Activated naive CD8-positive, alpha-beta T cell (primary cell): ENCODE measurements at regions not wholly inside any gene's neighbourhood (a gene's known extent, or its start where the extent isn't known, plus 50 kb on each side); places are given as distances from the start of the nearest gene placed in this dataset.

ENCODE experiments used
- H3K27ac Mint-ChIP-seq: one replicate; pipeline ENCODE4 v1.8.0; 2021; ENCODE audit warnings: mixed read lengths
- H3K27me3 Mint-ChIP-seq: one replicate; pipeline ENCODE4 v1.8.0; 2021; ENCODE audit warnings: mixed read lengths
- H3K36me3 Mint-ChIP-seq: one replicate; pipeline ENCODE4 v1.8.0; 2021; ENCODE audit warnings: mixed read lengths
- H3K4me1 Mint-ChIP-seq: one replicate; pipeline ENCODE4 v1.8.0; 2021; ENCODE audit warnings: low read depth, mixed read lengths
- H3K4me3 Mint-ChIP-seq: one replicate; pipeline ENCODE4 v1.8.0; 2021; ENCODE audit warnings: mild to moderate bottlenecking, mixed read lengths
- H3K9me3 Mint-ChIP-seq: one replicate; pipeline ENCODE4 v1.8.0; 2021; ENCODE audit warnings: low read depth, mixed read lengths

DNA sequence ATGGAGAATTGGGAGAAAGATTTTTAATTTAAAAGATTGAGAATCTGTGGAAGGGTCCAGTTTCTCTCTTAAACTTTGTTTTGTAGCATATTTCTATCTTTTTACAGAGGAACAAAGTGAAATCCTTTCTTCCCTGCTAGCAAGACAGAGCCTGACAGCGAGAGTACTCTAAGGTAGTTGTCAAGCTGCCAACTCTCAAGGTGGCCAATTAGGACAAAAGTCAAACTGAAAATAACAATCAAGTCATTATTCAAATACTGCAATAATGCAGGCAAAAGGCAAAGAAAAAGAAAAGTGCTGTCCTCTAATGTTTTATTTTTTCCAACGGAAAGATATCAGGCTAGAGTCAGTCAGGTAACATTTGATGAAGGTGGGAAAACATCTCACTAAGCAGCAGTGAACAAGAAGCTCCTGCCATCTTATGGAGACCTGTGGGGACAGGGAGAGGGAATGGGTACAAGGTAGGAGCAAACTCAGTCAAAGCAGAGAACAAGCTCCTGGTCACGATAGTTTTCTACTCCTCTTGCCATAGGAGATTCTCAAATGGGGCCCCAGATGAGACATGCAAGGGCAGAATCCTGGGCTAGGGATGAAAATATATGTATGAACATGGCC lies 801.9 kb upstream of the SLITRK1 start:
- Mint-ChIP-seq H3K9me3 (no peaks in the 10 kb centered on the region), H3K36me3 (no peaks in the 10 kb centered on the region), H3K4me3 (no peak overlapping the region)

GRCh38 chr13:84683448-84683847 lies 801.2 kb upstream of the SLITRK1 start:
- no peak overlapping the region for H3K4me3 Mint-ChIP-seq
- H3K27ac Mint-ChIP-seq, result no peak overlapping the region
- peaks cover 3% of the 10 kb centered on the region for H3K9me3 Mint-ChIP-seq
- no peaks in the 10 kb centered on the region for H3K36me3 Mint-ChIP-seq
- no peaks in the 10 kb centered on the region for H3K4me1 Mint-ChIP-seq
- H3K27me3 Mint-ChIP-seq, result no peaks in the 10 kb centered on the region

More for the DNA sequence above, 801.9 kb upstream of the SLITRK1 start:
- no peaks in the 10 kb centered on the region for H3K27me3 Mint-ChIP-seq
- H3K4me1 Mint-ChIP-seq, result no peaks in the 10 kb centered on the region
- no peak overlapping the region for H3K27ac Mint-ChIP-seq

DNA sequence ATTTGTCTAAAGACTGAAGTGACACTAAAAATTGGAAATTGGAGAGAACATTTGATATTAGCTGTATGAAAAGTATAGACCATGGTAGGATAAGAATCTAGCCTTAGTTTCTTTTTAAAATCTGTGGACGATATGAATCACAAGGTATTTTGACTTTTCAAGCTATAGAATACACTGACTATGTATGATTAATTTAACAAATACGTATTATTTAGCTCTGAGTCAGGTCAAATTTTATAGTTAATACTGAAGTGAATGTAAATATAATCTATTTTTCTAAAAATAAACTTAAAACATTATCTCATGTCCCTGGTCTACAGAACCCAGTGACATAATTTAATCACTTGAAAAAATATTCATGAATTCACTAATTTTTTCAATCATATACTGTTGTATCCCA lies 795.6 kb upstream of the SLITRK1 start:
- Mint-ChIP-seq H3K4me1 (no peaks in the 10 kb centered on the region), H3K9me3 (peaks cover 3% of the 10 kb centered on the region), H3K4me3 (no peak overlapping the region), H3K27me3 (no peaks in the 10 kb centered on the region), H3K27ac (no peak overlapping the region), H3K36me3 (no peaks in the 10 kb centered on the region)

- H3K27me3 Mint-ChIP-seq, result no peaks in the 10 kb centered on the region
- H3K4me1 Mint-ChIP-seq, result no peaks in the 10 kb centered on the region
- H3K27ac Mint-ChIP-seq, result no peak overlapping the region
- H3K9me3 Mint-ChIP-seq, result no peaks in the 10 kb centered on the region
- no peaks in the 10 kb centered on the region for H3K36me3 Mint-ChIP-seq
- no peak overlapping the region for H3K4me3 Mint-ChIP-seq
Measured at GRCh38 chr13:84672616-84673015, 790.3 kb upstream of the SLITRK1 start.

GRCh38 chr13:84670245-84670644 lies 788.0 kb upstream of the SLITRK1 start:
- no peak overlapping the region for H3K4me3 Mint-ChIP-seq
- no peaks in the 10 kb centered on the region for H3K36me3 Mint-ChIP-seq
- no peak overlapping the region for H3K27ac Mint-ChIP-seq
- no peaks in the 10 kb centered on the region for H3K27me3 Mint-ChIP-seq
- H3K9me3 Mint-ChIP-seq, result no peaks in the 10 kb centered on the region
- H3K4me1 Mint-ChIP-seq, result no peaks in the 10 kb centered on the region

- H3K27ac Mint-ChIP-seq, result no peak overlapping the region
- no peak overlapping the region for H3K4me3 Mint-ChIP-seq
- H3K27me3 Mint-ChIP-seq, result no peaks in the 10 kb centered on the region
- H3K9me3 Mint-ChIP-seq, result no peaks in the 10 kb centered on the region
- H3K4me1 Mint-ChIP-seq, result no peaks in the 10 kb centered on the region
- no peaks in the 10 kb centered on the region for H3K36me3 Mint-ChIP-seq
Measured at GRCh38 chr13:84668637-84669036, 786.4 kb upstream of the SLITRK1 start.

GRCh38 chr13:84662491-84662890 lies 780.2 kb upstream of the SLITRK1 start:
- H3K27ac Mint-ChIP-seq, result no peak overlapping the region
- no peaks in the 10 kb centered on the region for H3K36me3 Mint-ChIP-seq
- no peaks in the 10 kb centered on the region for H3K27me3 Mint-ChIP-seq
- no peaks in the 10 kb centered on the region for H3K4me1 Mint-ChIP-seq
- no peak overlapping the region for H3K4me3 Mint-ChIP-seq
- no peaks in the 10 kb centered on the region for H3K9me3 Mint-ChIP-seq

DNA sequence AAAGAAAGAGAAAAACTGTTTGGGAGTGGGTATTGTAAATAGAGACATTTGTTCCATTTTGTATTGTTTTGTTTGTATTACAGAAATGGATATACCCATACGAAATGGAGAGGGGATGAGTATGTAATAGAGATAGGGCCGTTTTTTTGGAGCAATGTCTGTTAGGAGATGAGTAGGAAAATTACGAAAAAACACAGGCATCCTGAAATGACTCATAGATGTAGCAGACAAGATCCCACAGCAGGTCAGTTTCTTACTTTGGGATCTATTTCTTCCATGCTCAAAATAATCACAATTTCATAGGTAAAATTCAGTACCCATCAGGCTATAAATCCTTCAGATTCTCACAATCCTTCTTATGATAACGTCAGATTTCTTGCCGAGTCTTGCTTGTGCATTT lies 779.4 kb upstream of the SLITRK1 start:
- Mint-ChIP-seq H3K27me3 (no peaks in the 10 kb centered on the region), H3K27ac (no peak overlapping the region), H3K9me3 (no peaks in the 10 kb centered on the region), H3K36me3 (no peaks in the 10 kb centered on the region), H3K4me3 (no peak overlapping the region), H3K4me1 (no peaks in the 10 kb centered on the region)

GRCh38 chr13:84659359-84659661 lies 777.0 kb upstream of the SLITRK1 start:
- no peaks in the 10 kb centered on the region for H3K36me3 Mint-ChIP-seq
- no peaks in the 10 kb centered on the region for H3K4me1 Mint-ChIP-seq
- H3K9me3 Mint-ChIP-seq, result no peaks in the 10 kb centered on the region
- H3K27me3 Mint-ChIP-seq, result no peaks in the 10 kb centered on the region
- no peak overlapping the region for H3K27ac Mint-ChIP-seq
- no peak overlapping the region for H3K4me3 Mint-ChIP-seq

DNA sequence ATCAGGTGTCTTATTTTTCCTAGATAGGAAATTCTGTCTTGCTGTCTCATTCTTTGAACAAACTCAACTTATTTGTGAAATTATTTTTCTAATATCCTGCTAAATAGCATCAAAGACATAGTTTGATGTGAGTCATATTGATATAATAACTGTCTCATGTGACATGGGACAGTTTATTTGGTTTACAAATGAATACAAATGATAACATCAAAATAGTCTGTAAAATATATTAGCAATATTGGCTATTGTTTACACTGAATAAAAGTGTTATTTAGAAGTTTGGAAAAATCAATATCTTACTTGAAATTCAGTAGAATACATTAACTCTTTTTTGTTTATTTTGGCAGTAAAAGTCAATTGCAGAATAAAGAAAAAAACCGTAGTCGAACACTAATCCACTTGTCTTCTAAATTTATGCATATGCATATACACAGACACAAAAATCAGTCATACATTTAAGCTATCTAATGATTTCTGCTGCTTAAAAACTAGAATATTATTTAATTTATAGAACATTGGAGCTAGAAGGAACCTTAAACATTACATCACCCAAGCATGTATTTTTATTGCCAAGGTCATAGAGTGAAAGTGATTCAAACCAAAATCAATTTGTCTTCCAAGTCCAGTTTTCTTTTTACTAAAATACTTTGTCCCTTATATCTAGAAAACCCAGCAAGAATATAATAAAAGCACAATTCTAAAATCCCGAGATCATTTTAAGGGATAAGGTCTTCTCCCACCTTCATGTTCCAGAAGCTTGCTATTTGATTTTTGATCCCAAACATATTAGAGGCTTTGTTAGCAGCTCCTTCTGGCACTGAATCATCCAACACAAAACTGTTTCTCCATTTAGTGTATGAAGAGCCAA lies 776.5 kb upstream of the SLITRK1 start:
- H3K4me1 Mint-ChIP-seq, result no peaks in the 10 kb centered on the region
- no peak overlapping the region for H3K4me3 Mint-ChIP-seq
- no peaks in the 10 kb centered on the region for H3K27me3 Mint-ChIP-seq
- no peaks in the 10 kb centered on the region for H3K36me3 Mint-ChIP-seq
- no peak overlapping the region for H3K27ac Mint-ChIP-seq
- H3K9me3 Mint-ChIP-seq, result no peaks in the 10 kb centered on the region

DNA sequence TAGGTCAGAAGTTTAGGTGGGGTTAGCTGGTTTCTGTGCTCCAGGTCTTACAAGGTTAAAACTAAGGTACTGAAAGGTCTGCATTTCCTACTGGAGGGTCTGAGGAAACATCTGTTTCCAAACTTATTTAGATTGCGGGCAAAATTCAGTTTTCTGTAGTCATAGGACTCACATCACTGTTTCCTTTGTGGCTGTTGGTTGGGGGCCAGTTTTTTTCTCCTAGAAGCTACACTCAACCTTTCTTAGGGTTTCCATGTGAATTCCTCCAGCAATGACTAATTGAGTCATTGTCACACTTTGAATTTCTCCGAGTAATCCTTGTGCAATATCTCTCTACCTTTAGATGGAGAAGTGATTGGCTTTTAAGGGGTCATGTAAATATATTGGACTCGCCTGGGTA lies 773.4 kb upstream of the SLITRK1 start:
- H3K4me3 Mint-ChIP-seq, result no peak overlapping the region

GRCh38 chr13:84654654-84655275 lies 772.5 kb upstream of the SLITRK1 start:
- no peaks in the 10 kb centered on the region for H3K9me3 Mint-ChIP-seq
- no peak overlapping the region for H3K27ac Mint-ChIP-seq
- H3K4me3 Mint-ChIP-seq, result no peak overlapping the region
- H3K36me3 Mint-ChIP-seq, result no peaks in the 10 kb centered on the region
- no peaks in the 10 kb centered on the region for H3K4me1 Mint-ChIP-seq
- H3K27me3 Mint-ChIP-seq, result no peaks in the 10 kb centered on the region

More for the DNA sequence above, 773.4 kb upstream of the SLITRK1 start:
- no peaks in the 10 kb centered on the region for H3K27me3 Mint-ChIP-seq
- H3K4me1 Mint-ChIP-seq, result no peaks in the 10 kb centered on the region
- H3K36me3 Mint-ChIP-seq, result no peaks in the 10 kb centered on the region
- H3K9me3 Mint-ChIP-seq, result no peaks in the 10 kb centered on the region
- H3K27ac Mint-ChIP-seq, result no peak overlapping the region

- no peaks in the 10 kb centered on the region for H3K27me3 Mint-ChIP-seq
- H3K4me1 Mint-ChIP-seq, result no peaks in the 10 kb centered on the region
- no peaks in the 10 kb centered on the region for H3K9me3 Mint-ChIP-seq
- no peaks in the 10 kb centered on the region for H3K36me3 Mint-ChIP-seq
- no peak overlapping the region for H3K4me3 Mint-ChIP-seq
- H3K27ac Mint-ChIP-seq, result no peak overlapping the region
Measured at GRCh38 chr13:84653915-84654534, 771.8 kb upstream of the SLITRK1 start.

- Mint-ChIP-seq H3K4me1 (no peaks in the 10 kb centered on the region), H3K4me3 (no peak overlapping the region), H3K27me3 (no peaks in the 10 kb centered on the region), H3K27ac (no peak overlapping the region), H3K9me3 (no peaks in the 10 kb centered on the region), H3K36me3 (no peaks in the 10 kb centered on the region)
Measured at GRCh38 chr13:84651705-84652104, 769.4 kb upstream of the SLITRK1 start.

DNA sequence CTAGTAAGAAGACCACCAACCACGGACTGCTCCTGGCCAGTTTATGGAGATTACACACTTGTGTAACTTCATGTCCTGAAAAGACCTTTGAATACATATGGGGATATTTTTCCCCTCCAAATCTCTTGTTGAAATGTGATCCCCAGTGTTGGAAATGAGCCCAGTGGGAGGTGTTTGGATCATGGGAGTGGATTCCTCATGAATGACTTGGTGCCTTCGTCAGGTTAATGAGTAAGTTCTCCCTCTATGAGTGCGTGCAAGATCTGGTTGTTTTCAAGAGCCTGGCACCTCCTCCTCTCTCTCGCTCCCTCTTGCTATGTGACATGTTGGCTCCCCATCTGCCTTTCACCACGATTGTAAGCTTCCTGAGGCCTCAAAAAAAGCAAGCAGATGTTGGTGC lies 769.0 kb upstream of the SLITRK1 start:
- no peaks in the 10 kb centered on the region for H3K27me3 Mint-ChIP-seq
- no peak overlapping the region for H3K27ac Mint-ChIP-seq
- no peak overlapping the region for H3K4me3 Mint-ChIP-seq
- no peaks in the 10 kb centered on the region for H3K36me3 Mint-ChIP-seq
- H3K9me3 Mint-ChIP-seq, result no peaks in the 10 kb centered on the region
- no peaks in the 10 kb centered on the region for H3K4me1 Mint-ChIP-seq
